ELF-1 (cell line): ENCODE measurements at regions not wholly inside any gene's neighbourhood (a gene's known extent, or its start where the extent isn't known, plus 50 kb on each side); places are given as distances from the start of the nearest gene placed in this dataset.
"Not testable (repeated sequence)": the region's sequence is repeated elsewhere in the genome, so short reads cannot be mapped to it uniquely, and the experiment has no call there.

Source experiments
- DNase-seq: peaks from one replicate; pipeline ENCODE4 v3.0.0-alpha.2; 2016; ENCODE audit warnings: low read depth, low spot score

DNA sequence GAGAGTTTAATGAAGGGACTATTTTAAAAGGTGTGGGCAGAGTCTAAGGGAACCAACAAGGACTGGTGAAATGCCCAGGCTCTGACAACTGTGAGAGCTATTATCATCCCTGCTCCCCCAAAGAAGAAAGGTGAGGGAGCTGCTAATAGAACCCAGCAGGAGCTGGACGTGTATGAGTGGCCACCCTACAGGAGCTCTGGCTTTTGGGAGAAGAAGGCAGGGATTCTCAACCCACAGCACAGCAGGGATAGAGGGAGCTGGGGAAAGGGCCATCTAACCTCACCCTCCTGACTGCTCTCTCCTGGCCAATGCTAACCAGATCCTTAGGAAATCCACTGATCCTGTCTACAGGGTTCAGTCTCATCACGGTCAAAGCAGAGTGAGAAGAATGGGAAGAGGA is 57.1 kb downstream of the GRIN2B start:
- DNase-seq, result no peak

DNA sequence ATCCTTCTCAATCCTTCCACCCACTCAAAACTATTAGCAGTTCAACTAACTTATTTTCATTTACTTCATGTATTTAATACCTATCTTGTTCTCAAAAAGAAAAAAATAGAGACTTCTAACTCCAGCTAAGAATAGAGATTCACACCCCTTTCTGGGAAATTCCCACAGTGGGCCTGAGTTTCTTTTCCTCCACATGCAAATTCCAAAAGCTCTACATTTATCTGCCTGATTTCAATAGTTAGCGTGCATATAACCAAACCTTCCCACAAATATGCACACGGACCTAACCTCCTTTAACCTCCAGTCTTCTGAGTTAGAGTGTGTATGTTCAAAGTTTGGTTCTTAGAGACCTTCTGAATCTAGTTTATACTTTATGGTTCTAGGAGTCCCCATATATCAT is 62.5 kb downstream of the GRIN2B start:
- no peak for DNase-seq

DNA sequence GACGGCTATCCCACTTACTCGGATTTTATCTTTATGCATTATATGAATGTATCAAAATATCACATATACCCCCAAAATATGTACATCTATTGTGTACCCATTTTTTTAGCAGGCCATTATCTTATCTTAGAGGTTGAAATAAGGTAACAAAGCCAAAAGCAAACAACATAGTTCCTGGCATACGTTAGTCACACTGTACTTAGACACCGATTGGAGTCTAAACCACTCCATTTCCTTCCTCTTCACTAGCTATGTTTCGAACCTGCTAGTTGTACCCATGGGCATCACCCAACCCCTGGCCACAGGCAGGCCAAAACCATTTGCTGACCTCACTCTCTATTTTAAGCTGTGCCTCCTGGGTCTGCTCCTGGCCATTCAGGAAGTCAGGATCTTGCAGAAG is 66.3 kb downstream of the GRIN2B start:
- DNase-seq, result no peak

DNA sequence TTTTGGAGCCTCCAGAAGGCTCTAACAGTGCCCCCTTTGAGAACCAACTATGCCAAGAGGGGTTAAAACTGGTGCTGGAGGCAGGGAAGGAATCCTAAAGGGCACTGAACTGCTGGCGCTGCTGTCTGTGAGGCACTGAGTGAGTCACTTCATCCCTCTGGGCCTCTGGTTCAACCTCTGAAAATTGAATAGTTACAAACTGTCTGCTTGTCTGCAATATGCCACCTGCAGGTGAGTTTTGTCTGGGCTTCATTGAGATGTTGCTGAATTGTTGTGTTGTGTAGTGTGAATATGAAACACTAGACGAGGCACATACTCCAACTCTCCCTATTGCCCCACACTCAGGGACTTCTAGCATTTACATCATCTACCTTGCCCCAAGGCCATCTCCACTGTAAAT is 68.0 kb downstream of the GRIN2B start:
- no peak for DNase-seq

DNA sequence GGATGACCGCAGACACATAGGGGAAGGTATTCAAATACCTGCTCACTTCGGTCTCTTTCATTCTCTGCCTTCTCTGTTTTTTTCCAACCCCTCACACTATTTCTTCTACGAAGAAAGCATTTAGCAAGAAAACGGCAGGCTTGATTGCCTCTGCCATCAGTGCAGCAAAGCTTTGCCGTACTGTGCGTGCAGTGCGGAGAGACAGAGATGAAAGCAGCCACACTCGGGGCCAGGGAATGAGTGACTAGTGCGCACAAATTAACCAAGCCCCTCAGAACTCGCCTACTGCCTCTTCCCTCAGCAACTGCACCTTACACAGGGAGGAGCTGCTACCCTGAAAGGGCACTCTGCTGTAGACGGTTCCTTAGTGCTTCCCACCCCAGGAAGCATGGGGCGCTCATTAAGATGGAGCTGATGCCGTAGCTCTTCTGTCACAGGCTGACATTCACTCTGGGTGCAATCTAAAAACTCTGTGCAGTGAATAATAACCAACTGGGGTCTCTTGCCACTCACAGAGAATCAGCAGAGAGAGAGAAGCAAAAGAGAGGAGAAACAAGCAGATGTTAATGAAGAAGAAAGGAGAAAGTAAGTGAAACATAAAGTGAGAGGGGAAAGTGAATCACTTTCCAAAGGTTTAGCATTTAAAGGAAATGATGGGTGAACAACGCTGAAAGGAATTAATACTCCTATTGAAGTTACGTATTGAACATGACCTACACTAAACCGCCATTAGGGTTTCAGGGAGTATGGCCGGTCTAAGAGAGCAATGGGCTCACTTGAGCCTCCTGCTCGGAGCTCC is 69.4 kb downstream of the GRIN2B start:
- no peak for DNase-seq

DNA sequence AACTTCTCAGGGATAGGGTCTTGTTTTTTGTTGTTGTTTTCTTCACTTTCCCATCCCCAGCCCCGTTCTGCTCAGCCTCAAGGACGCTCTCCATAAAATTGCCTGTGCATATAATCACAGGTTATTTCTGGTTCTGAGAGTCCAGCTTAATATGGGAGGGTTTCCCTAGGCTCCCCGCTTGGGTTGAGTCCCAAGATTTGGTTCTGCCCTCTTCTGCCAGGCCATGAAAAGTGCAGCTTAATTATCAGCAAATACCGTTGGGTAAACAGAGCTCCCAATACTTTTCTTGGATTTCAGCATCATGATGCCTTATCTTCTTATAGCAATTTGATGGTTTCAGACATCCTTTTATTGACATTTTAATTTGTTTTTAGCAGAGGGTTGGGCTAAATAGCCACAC is 75.6 kb downstream of the GRIN2B start:
- no peak for DNase-seq

DNA sequence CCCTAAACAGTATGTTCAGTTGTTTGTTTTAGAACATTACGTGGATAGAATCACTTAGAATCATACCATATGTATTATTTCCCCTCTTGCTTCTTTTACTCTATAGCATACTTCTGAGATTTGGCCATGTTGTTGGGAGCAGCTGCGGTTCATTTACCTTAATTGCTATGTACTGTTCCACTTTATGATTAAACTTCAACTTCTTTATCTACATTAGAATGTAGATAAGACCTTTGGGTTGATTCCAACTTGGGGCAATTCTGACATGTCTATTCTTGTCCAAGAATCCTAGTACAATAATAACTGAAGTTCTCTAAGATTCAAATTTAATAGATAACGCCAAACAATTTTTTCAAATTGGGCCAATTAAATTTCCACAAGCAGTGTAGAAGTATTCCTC is 80.7 kb downstream of the GRIN2B start:
- DNase-seq, result no peak

DNA sequence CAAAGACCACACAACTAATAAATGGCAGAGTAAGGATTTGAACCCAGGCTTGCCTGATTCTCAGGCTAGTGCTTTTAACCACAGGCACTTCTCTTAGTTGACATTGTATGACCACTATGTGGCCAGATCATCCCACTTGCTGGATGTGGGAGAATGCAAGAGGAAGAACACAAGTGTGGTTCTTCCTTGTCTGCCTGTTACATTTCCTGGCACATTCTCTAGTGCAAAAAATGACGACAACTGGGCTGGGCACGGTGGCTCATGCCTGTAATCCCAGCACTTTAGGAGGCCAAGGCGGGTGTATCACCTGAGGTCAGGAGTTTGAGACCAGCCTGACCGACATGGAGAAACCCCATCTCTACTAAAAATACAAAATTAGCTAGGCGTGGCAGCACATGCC is 83.0 kb downstream of the GRIN2B start:
- DNase-seq, result not testable (repeated sequence)

DNA sequence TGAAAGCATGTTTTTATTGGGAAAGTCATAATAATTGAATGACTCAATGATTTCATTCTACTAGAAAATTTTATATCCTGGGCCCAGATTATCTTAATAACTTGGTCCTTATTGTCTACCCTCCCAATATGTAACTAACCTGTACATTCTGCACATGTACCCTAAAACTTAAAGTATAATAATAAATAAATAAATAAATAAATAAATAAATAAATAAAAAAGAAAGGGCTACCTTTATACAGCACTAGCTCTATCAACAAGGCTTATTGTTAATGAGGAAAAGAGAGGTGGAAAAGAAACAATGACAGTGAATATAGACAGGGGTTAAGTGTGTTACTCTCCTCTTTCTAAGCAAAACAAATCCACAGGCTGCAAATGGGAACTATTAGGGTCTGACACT is 83.6 kb downstream of the GRIN2B start:
- no peak for DNase-seq

DNA sequence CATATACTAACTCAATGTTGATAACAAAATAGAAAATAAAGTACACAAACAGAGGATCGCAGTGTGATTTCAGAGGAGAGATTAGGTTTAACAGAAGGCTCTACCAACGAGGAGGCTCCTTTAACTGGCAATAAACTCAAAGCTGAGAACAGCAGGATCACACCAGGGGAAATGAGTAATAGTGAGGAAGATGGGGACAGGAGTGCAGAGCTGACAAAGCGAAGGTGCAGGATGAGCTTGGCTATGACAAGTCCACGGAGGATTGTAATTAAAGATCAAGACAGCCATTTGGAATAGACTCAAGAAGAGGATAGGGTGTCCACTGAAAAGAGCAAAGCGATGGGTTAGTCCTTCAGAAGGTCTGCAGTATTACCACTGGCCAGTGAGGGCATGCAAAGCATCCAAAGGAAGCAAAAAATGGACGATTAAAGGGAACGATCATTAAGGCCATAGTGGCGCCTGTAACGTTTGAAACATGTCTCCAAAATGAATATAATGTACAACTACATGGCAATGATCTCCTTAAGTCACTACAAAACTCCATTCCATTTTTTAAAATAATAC is 85.3 kb downstream of the GRIN2B start:
- DNase-seq, result no peak

DNA sequence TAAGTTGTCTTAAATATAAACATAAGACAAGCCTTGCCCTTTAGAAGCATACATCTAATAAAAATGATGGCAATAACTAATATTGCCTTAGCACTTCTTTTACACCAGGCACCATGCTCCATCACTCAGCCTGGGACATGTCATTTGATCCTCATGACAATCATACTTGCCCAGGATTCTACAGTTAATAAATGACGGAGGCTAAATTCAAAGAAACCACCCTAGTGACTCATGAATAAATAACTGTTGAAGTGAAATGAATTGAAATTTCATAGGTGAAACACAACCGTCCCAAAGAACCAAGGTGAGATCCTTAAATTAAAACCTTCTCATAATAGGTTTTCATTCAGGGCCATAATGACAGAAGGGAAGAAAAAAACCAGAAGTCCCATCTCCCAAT is 89.5 kb downstream of the GRIN2B start:
- no peak for DNase-seq

DNA sequence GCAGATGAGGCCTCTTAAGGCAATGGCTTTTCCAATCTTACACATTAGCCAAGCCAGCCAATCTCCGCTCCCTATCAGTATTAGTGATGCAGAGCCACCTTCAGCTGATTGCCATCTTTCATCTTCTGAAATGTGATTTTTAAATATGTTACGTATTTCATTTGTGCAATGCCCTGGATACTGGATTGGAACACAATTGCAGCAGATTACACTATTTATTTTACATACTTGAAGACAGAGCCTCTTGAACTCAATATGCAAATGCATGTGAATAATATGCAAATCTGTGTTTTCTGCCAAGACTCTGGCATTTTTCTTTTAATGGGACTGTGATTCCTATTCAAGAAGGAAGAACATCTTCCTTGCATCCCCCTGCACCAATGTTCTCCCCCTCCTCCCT is 90.5 kb downstream of the GRIN2B start:
- DNase-seq, result no peak

DNA sequence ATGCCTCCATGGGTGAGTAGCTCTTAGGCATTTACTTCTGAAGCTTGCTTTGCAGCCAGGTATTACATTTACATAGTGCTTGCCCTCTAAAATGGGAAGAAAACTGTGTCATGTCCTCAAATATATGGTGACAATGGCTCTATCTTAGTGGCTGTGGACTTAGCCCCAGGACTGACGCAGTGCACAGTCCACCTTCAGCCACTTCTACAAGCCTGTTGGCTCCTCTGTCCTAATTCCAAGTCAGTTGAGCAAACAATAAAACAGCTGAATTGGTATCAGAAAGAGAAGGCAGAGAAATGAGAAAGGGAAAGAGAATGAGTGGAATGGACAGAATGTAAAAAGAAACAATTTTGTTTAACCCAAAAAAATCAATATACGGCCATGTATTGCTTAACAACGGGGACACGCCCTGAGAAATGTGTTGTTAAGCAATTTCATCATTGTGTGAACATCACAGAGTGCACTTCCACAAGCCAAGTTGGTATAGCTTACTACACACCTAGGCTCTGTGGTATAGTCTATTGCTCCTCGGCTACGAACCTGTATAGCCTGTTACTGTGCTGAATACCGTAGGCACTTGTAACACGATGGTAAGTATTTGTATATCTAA is 93.5 kb downstream of the GRIN2B start:
- no peak for DNase-seq

DNA sequence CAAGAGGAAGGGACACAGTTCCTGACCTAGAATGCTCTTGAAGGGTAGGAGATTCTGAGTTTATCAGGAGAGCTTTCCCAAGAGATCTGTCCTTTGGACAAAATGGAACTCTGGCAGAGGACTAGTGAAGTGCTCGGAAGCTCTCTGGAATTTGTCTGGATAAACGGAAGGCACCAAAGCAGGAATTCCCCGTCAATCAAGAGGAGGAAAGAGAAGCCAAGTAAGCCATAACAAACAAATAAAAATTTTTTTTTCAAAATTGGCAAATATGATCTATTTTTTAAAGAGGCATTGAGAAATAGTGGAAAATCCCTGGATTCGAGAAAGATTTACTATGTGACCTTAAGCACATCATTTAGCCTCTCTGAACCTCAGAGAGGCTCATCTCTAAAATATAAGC is 99.2 kb downstream of the GRIN2B start:
- no peak for DNase-seq

DNA sequence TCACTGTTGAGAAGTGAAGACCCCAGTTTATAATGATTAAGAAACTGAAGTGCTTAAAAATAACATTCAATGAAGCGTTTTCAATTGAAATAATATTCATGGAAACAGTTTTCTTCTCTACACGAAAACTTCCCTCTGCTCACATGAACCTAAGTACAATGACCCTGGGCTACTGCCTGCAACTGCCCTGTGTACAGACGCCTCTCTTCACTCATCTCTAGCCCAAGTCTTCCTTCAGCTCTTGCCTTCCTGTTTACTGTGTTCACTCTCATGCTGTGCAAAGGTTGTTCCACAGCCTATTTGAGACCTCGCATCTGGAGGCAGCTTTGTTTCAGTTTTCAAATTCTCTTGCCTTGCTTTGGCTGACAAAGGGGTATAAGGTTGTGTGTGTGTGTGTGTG is 100.8 kb downstream of the GRIN2B start:
- no peak for DNase-seq

DNA sequence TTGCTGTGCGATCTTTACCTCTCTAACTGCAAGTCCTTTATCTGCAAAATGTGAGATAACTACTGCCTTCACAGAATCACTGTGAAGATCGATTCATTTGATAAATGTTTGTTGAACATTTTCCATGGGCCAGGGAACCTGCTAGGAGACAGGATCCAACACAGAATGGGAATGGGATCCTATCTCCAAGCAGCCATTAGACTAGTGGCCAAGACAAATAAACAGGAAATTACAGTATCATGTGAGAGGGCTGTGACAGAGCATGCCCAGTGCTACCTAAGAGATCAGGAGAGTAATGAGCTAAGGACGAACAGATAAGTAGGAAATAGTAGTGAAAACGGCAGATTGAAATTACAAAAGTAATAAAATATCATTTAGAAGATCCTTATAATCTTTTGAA is 105.7 kb downstream of the GRIN2B start:
- DNase-seq, result no peak

DNA sequence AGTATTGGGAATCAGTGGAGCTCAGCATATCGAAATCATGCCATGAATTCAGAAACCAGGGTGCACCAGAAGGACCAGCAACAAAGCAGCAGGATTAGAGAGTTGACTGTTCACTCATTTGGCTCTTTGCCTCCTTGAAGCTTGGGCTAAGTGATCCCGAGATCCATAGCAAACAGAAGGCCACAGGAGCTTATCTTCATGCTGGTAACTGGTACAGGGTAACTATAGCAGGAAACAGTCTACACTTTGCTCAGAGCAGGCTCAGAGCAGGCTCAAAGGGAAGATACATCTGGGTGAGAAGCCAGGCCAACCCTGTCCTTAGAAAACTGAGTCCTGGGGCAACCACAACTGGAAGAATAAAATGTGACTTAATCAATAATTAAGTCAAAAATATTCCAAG is 111.1 kb downstream of the GRIN2B start:
- no peak for DNase-seq

DNA sequence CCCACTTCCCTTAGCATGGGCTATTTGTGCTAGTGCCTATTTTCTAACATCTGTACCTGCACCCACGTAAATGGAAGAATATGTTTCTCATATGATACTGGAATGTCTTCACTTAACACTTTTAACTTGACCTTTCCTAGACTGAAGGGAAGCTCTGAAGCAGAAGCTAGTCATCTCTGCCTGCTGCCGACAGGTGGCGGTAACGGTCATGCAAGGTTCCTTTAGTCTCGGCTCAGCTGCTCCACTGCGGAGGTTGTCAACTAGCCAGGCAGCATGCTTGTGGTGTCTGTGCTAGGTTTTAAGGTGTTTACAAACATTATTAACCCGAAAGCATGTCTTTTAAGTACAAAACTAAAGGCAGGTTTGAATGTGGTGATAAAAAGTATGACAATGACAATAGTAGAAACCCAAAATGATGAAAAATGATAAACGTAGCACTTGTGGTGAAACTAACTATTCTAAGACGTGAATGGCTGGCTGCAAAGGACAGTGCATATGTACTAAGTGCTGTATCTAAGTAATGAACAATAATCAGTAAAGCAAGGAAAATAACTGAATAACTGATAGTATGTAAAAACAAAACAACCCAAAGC is 117.2 kb downstream of the GRIN2B start:
- DNase-seq, result peak; percentile 65

DNA sequence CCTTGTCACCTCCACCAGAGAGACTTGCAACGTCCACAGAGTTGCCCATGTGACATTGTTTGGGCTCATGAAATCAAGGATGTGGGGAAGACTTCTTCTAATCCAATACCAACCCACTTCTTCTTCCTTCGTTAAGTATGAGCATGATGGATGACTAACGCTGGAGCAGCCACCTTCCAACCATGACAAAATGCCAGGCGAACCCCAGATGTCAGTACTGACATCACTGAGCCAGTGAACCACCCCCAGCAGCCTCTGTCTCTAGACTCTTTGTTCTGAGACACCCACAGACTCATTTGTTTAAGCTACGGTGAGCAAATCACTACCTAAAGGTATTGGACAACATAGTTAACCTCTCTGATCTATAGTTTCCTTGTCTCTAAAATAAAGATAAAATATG is 123.7 kb downstream of the GRIN2B start:
- no peak for DNase-seq

DNA sequence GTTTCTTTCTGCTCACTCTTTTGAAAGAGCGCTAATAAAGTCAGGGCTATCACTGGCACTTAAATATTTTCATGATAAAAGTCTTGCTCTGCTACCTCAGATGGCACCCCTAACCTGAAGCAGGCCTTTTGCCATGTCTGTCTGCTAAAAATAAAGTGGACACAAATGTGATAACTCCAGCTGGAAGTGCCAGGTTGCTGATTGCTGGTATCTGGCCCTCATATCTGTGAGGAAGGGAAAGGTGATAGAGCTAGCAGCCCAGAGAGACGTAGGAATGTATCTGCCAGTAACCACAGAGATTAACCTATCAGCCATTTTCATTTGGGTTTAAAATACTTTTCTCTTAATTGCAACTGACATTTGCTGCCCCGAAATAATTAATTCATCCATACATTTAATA is 127.9 kb downstream of the GRIN2B start:
- no peak for DNase-seq

DNA sequence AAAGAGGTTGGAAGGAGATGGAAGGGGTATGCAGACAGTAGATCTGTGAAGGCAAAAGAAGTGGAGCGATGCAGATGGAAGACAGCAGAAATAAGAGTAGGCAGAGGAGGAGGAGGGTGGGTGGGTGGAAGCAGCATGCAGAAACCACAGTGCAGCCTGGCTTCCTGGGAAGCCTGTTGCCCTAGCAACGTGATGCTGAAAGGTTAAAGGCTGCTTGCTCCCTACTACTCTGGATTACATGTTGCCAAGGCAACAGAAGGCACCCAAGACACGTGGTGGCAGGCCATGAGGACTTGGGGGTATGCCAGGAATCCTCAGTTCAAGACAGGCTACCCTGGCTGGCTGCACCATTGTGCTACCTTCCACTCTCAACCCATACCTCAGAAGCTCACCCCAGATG is 129.6 kb downstream of the GRIN2B start:
- peak; percentile 10 for DNase-seq

DNA sequence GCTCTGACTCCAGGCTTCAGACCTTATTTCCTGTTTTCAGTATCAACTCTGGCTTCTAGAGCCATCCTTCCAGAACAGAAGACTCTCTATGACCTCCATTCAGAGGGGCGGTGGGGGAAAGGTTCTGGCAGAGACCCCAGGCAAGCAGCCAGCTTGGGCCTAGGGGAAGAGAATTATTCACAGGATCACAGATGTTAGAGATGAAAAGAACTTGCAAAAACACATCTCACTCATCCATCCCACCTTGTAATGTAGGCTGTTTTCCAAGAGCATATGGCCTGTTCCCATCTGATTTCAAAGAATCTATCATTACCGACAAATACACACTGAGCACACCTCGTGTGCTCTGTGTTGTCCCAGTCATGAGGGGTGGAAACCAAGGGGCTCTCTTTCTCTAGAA is 131.9 kb downstream of the GRIN2B start:
- DNase-seq, result no peak

DNA sequence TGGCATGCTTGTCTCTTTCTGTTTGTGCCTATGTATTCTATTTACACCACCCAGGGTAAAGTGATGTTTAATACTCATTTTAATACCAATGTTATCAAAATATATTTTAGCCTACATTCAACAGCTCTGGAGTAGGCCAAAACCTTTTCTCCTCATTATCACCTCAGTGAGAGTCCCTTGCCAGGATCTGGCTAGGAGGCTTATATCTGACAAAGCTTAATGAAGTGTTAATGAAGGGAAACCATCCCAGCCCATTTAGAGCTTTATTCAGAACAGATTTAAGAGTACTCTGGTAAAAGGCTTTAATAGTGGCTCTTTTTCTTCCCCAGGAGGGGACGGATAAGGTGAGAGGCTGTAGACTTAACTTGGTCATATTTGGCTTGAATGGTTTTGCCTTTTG is 137.6 kb downstream of the GRIN2B start:
- peak; percentile 5 for DNase-seq
